Germinal center (tissue), 1 donor: ENCODE measurements at regions not wholly inside any gene's neighbourhood (a gene's known extent, or its start where the extent isn't known, plus 50 kb on each side); places are given as distances from the start of the nearest gene placed in this dataset.
"Not testable (repeated sequence)": the region's sequence is repeated elsewhere in the genome, so short reads cannot be mapped to it uniquely, and the experiment has no call there.

Experiments used
- DNase-seq: peaks from one replicate; pipeline ENCODE4 v3.0.0; 2012; ENCODE audit warnings: mixed read lengths, low spot score

DNA sequence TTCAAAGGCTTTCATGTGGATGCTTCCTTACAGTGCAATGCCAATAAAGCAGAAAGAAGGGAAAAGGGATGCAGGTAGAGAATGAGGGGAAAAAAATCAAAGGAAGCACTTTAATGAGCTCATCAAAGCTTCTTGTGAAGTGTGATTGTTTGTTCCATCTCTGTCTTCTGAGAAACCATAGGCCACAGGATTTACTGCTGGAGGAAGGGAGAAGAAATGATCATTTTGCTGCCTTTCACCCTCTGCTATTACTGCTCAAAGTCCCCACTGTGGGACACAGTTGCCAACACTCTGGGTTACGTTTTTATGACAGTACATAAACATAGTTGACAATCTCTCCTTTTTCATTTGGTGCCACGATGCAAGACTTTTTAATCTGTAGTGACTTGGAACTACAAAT is 558.0 kb upstream of the TECRL start:
- DNase-seq = no peak

DNA sequence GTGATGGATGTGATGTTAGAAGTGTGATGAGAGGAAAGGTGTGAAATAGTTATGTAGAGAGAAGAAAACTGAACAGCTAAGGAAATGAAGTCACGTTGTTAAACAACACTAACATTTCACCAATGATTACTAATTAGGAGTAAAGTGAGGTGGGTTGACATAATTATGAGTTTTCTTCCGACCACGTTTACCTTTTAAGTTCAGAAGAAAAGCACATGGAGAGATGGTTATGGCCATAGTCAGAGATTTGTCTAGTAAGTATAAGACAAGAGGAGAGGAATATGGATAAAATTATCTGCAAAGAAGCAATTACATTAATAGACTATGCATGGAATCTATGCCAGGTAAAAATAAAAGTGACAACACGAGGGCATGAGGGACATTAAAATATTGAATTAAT is 551.3 kb upstream of the TECRL start:
- no peak for DNase-seq

DNA sequence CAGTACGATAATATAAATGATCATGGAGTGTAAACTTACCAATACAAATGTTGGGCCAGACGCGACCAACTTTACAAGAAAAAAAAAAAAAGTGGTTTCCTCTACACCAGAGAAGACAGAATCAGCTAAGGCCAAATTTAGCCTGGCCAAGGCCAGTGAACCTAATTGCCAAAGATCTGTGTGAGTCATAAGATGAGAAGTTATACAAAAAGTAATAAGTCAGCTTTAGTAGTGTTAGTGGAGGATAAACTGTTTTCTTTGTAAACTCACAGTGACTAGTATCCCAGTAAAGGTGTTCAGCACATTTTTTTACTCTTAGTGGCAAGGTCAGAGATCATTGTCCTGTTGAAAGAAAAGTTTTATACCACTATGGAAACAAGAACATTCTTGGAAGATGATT is 531.4 kb upstream of the TECRL start:
- DNase-seq = no peak

GRCh38 chr4:64935469-64936001 is 526.3 kb upstream of the TECRL start:
- no peak for DNase-seq

DNA sequence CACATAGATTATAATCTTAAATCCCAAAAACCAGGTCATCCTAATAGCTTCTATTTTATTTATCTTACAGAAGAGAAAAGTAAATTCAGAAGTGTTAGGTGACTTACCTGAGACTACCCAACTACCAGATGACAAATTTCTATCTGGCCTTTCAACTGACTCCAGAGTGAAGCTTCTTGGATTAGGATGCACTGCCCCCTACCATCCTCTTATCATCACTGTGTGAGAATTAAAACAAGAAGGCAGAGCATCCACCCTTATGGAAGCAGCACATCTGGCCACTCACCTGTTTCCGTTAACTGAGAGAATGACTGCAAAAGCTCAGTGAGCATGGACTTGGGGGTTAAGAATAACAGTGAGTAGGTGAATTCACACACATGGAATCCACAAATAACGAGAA is 502.6 kb upstream of the TECRL start:
- no peak for DNase-seq

DNA sequence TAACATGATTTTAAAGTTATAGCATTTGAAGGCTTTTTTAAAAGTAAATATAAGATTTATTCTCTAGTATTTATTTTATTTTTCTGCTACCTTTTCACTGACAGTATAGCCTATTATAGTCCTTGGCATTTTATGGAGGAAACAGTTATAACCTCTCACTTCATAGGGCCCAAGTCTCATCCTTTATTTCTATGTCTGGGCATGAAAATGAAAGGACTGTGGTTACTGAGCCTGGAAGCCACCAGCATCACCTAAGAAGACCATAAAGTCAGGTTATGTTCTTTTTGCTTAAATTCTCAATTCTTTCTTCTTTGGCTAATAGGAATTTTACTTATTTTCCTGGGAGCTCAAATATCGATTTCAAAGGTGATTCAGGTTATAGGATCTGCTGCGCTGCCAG is 494.7 kb upstream of the TECRL start:
- no peak for DNase-seq

GRCh38 chr4:64899563-64899962 is 490.3 kb upstream of the TECRL start:
- no peak for DNase-seq

DNA sequence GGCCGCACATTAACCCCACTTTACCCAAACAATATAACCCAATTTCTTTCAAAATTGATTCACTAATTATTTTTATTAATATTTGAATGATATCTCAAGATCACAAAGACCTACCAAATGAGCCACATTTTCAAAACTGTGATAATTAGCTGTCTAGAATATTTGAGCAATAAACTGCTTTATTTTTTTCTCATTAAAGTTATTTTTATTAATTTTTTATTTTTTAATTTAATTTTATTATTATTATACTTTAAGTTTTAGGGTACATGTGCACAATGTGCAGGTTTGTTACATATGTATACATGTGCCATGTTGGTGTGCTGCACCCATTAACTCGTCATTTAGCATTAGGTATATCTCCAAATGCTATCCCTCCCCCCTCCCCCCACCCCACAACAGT is 489.8 kb upstream of the TECRL start:
- DNase-seq = not testable (repeated sequence)

DNA sequence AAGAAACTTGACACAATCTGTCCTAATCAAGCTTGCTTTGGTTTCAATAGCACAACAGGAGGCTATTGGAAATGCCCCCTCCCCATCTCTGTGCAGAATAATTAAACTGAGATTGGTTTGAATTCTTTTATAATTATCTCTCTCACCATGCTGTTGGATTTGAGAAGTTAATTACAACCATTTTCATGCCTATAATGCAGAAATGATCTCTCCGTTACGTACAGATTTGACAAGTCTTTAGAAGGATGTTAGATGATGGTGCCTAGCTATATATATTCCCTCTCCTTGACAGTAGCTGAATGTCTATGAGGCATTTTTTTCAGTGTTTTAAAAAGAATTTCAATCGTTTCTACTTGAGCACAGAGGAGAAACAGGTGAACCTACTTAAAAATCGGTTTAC is 488.4 kb upstream of the TECRL start:
- DNase-seq = no peak

- no peak for DNase-seq
Measured at GRCh38 chr4:64895031-64895430, 485.8 kb upstream of the TECRL start.

DNA sequence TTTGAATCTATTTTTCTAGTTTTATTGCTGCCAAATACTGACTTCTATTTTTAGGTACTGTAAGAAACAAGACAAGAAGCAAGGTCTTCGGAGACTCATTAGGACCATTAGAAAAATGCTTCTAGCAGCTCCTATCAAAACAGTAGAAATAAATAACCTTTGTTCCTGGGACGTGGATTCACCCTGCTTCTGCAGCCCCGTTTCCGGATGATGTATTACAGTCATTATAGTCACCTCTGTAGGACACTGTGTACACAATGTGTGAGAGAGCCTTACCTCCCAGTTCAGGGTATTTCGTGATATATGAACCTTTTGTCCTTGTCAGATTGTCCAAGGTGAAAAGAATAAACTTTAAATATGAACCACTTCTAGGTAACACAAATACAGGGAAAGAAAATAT is 484.0 kb upstream of the TECRL start:
- no peak for DNase-seq

DNA sequence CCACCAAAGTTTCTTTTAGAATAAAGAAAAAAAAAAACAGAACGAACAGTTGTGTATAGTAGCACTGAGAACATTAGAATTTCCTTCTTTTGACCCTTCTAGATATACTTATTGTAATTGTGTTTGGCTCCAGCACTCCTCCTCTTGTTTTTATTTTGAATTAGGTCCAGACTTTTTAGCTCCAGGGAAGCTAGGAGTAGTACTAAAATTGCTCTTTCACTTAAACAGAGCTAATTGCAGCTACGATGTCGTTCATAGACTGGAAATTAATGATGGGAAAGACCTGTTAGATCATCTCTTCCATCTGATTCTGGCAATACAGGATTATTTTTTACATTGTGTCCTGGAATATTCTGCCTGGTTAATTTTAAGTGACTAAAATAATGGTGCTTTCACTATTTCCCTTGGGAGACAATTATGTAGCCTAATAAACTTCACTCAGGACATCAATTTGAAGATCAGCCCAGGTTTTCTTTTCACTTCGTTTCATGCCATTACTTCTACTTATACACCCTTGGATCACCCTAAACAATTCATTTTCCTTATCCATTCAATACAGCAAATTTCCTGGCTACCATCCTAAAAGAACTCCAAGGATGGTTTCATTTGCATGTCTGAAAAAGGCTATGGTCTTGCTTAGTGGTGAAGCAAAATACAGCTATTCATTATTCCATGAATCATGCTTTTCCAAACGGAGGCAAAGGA is 480.8 kb upstream of the TECRL start:
- DNase-seq = no peak

GRCh38 chr4:64883087-64883807 is 474.0 kb upstream of the TECRL start:
- no peak for DNase-seq

DNA sequence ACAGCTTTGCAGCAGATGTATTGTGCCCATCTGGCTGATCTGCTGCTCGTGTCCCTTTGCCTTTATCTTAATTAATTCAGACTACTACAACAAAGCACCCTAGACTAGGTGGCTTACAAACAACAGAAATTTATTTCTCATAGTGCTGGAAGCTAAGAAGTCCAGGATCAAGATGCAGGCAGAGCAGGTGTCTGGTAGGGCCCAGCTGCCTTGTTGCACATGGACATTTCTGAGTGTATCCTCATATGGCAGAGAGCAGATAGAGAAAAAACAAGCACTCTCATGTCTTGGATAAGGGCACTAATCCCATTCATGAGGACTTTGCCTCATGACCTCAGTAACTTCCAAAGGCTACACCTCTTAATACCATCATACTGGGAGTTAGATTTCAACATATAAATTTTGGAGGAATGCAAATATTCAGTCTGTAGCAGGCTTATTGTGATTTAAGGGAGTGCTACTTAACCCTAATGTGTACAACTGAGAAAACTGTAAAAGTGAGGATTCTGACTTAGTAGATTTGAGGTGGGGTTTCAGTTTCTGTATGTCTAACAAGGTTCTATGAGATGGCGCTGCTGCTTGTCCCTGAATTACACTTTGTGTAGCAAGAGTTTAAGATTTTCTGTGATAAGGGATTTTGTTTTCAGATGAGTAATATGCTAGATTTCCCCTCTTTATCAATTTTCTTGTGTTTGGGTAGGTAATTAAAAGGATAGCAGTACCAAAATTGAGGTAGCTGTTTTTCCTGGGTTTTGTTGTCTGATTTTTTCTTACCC is 473.2 kb upstream of the TECRL start:
- DNase-seq = no peak

- no peak for DNase-seq
Measured at GRCh38 chr4:64880557-64880956, 471.3 kb upstream of the TECRL start.

DNA sequence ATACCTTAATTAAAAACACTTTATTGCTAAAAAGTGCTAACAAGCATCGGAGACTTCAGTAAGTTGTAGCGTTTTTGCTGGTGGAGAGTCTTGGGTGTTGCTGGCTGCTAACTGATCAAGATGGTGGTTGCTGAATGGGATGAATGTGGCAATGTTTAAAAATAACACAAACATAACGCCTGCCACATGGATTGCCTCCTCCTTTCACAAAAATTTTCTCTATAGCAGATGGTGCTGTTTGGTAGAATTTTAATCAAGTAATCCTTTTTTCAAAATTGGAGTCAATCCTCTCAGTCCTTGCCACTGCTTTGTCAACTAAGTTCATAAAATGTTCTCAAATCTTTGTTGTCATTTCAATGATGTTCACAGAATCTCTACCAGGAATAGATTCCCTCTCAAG is 466.8 kb upstream of the TECRL start:
- DNase-seq = no peak

DNA sequence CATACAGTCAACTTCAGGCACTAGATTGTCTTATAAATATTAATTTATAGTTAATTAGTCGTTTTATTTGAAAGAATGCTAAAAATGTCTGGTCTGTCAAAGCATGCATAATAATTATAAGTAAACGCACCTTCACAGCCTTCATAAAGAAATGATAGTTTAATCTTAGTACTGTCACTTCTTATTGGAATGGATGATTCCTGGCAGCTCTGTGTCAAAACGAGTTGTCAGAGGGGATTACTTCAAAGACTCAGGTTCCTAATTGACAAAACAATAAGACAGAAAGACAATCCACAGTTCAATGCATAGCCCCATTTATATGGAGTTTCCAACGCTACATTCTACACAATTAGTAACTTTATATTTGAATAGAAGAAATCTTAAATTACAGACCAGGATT is 461.3 kb upstream of the TECRL start:
- DNase-seq = no peak

DNA sequence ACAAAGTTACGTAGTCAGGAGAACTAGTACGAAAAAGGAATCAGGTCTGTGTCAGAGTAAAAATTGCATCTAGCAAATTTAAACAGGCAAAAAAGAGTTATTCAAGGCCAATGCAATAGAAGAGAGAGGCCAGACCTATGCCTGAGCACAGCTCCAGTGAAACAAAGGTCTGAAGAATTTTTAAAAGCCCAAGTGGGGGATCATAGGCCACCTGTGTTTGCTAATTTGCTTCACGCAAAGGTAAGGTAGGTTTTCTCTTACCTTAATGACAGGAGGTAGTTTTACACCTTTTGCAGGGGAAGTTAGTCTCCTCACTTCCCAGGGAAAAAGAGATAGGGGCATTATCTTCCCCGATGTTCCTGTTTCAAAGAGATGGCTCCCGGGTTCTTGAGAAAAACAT is 448.6 kb upstream of the TECRL start:
- DNase-seq = no peak

DNA sequence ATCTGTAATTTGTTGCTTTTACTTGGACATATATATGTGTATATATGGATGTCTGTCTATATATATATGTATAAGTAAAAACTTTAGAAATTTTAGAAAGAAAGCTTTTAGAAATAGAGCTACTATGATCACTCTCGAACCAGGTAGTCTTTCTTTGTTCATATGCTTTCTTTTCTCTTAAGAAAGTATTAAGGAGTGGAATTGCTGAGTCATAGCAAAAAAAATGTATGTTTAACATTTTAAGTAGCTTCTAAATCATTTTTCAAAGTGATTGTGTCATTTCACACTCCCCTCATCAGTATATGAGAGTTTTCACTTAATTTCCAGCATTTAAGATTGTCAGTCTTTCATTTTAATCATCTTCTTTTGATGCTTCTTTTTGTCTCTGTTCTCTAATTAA is 447.9 kb upstream of the TECRL start:
- DNase-seq = no peak

DNA sequence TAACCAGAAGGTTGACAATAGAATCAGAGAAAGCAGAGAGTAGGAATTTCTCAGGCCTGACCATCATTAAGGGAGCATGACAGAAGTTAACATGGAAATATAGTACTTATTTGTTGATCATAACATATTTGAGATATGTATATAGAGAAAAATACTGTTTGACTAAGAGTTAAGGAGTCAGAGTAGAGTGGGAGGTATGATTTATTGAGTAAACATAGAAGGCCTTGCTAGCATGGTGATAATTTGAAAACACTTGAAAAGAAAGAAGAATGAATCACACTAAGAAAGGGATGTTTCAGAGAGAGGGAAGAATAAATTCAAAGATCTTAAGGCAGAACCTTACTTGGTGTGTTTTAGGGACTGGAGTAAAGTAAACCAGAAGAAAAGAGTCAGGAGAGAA is 437.2 kb upstream of the TECRL start:
- DNase-seq = no peak

GRCh38 chr4:64829749-64830148 is 420.5 kb upstream of the TECRL start:
- DNase-seq = no peak

DNA sequence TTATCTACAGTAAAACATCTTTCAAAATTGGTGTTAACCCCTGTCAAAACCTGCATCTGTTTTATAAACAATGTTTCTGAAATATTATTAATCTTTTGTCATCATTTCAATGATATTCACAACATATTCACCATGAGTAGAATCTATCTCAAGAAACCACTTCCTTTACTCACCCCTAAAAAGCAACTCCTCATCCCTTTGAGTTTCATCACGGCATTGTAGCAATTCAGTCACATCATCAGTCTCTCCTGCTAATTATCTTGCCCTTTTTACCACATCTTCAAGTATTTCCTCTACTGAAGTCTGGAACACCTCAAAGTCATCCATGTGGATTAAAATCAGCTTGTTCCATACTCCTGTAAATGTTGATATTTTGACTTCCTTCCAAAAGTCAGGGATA is 415.3 kb upstream of the TECRL start:
- no peak for DNase-seq

DNA sequence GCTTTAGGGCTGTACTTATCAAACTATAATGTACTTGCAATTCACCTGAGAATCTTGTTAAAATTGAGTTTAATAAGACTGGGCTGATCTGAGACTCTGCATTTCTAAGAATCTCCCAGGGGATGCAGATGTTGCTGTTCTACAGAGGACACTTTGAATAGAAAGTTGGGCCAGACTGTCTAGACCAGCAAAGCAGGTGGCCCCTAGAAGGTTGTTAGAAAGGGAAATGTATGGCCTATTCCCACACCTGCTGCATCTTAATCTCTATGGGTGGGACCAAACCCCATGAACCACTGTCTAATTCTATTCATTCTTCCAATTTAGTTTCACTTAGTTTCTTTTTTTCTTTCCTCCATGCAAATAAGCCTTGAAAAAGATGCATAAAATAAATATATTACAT is 413.2 kb upstream of the TECRL start:
- no peak for DNase-seq
